LNCAP (cell line): ENCODE measurements at regions not wholly inside any gene's neighbourhood (a gene's known extent, or its start where the extent isn't known, plus 50 kb on each side); places are given as distances from the start of the nearest gene placed in this dataset.

Experiments used
- TF ChIP-seq, protein P1 (sequence below): fragments of 450-650 bp; IDR thresholded peaks from 2 replicates; pipeline ENCODE4 v1.5.1; 2017; ENCODE audit warnings: mild to moderate bottlenecking

- TF ChIP-seq, protein P1, sequence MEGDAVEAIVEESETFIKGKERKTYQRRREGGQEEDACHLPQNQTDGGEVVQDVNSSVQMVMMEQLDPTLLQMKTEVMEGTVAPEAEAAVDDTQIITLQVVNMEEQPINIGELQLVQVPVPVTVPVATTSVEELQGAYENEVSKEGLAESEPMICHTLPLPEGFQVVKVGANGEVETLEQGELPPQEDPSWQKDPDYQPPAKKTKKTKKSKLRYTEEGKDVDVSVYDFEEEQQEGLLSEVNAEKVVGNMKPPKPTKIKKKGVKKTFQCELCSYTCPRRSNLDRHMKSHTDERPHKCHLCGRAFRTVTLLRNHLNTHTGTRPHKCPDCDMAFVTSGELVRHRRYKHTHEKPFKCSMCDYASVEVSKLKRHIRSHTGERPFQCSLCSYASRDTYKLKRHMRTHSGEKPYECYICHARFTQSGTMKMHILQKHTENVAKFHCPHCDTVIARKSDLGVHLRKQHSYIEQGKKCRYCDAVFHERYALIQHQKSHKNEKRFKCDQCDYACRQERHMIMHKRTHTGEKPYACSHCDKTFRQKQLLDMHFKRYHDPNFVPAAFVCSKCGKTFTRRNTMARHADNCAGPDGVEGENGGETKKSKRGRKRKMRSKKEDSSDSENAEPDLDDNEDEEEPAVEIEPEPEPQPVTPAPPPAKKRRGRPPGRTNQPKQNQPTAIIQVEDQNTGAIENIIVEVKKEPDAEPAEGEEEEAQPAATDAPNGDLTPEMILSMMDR = no peak
Measured at GRCh38 chr2:67037655-67038054, 359.5 kb upstream of the ETAA1 start.

- TF ChIP-seq, protein P1 = no peak
Measured at GRCh38 chr2:67038195-67038594, 358.9 kb upstream of the ETAA1 start.

DNA sequence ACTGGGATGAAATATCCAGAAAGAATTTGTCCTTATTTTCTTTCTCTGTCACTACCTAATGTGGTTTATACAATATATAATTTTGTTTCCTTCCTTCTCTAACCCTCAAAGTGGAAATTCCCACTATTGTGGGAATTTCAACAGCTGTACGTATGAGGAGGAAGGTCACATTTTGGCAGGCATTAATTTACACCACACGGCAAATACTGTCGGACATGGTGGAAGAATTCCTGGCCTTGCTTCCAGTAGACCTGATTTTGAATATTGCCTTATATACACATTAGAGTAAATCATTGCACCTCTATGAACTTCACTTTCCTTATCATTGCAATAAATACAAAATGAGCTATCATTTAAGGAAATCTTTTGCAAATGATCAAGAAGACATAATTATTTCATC lies 358.1 kb upstream of the ETAA1 start:
- TF ChIP-seq, protein P1 = no peak

DNA sequence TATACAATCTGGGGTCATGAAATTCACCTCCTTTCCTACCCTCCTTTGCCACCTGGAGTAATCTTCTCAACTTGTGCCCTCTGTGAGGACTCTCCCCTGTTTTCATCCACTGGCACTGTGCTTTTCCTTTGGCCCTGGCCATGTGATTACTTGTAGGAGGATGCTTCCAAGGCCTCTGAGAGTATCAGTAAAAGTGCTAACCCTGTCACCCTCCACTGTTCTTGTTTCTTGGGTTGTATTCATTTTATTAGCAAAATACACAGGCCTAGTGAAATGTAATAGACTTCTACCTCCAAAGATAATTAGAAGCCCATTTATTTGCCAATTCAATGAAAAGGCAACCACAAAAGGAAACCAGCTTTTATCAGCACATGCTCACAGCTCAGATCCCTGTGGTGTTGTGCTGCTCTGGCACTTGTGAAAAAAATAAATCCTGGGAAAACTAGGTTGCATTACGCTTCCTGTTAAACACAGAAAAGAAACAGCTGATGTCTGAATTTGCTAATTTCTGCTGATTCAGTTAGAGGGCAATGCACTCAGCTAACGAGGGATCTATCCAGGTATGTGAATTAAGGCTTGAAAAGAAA lies 357.5 kb upstream of the ETAA1 start:
- TF ChIP-seq, protein P1 = no peak

DNA sequence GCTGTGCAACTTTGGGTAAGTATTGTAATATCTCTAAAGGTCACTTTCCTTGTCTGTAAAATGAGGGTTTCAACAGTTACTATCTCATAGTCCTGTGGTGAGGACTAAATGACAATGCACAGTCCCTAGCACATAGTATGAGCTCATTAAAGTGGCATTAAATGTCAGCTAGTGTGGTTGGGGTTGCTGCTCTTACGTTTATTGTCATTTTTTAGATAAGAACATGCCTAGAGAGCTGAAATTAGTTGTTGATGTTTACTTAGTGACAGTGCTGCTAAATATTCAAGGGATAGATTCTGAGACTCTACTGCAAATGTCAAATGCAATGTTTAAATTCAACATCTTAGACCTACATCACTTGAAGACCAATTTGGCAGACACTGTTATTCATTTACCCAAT lies 356.1 kb upstream of the ETAA1 start:
- TF ChIP-seq, protein P1 = no peak

GRCh38 chr2:67043781-67044478 lies 353.2 kb upstream of the ETAA1 start:
- TF ChIP-seq, protein P1 = no peak

- TF ChIP-seq, protein P1 = no peak
Measured at GRCh38 chr2:67046591-67046990, 350.5 kb upstream of the ETAA1 start.

DNA sequence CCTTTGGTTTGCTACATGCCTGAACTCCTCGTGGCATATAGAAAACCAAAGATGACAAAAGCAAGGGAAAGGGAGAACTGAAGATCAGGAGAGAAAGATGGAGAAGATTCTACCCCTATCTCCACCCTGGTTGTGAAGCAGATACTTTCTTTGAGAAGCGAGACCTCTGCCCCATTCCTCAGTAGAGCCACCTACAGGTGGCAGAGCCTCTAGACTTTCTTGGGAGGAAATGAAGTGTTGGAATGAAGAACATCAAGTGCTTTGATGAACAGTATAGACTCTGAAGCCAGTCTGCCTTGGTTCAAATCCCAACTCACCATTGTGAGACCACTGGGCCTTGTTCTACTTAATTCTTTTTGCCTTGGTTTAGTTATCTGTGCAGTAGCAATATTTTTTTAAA lies 348.8 kb upstream of the ETAA1 start:
- TF ChIP-seq, protein P1 = no peak
